Activated B cell treated with CpG ODN at 0.5 μM for 24 hours (primary cell): ENCODE measurements at regions not wholly inside any gene's neighbourhood (a gene's known extent, or its start where the extent isn't known, plus 50 kb on each side); places are given as distances from the start of the nearest gene placed in this dataset.

Experiments used
- ATAC-seq: fragments of 200-7000 bp; cut with Tn5 transposase; one replicate; pipeline ENCODE4 v1.10.0; 2021; ENCODE audit warnings: low read depth, mild to moderate bottlenecking, moderate library complexity
- CTCF ChIA-PET: fragments of 350-600 bp; sonication (Branson Sonifier 250); formaldehyde crosslinking; loops from one replicate; lab custom pipeline; 2021; ENCODE audit warnings: antibody characterized with exemption; lab: Charles Lee
- POLR2A ChIA-PET: fragments of 350-600 bp; sonication (Branson Sonifier 250); formaldehyde crosslinking; loops from one replicate; lab custom pipeline; 2021; ENCODE audit warnings: antibody characterized with exemption; lab: Charles Lee
- DNase-seq: peaks from one replicate; pipeline ENCODE4 v3.0.0; 2022
- H3K27ac Mint-ChIP-seq: one replicate; pipeline ENCODE4 v1.8.0; 2020; ENCODE audit warnings: mixed read lengths
- H3K27me3 Mint-ChIP-seq: one replicate; pipeline ENCODE4 v1.8.0; 2021; ENCODE audit warnings: mixed read lengths
- H3K36me3 Mint-ChIP-seq: one replicate; pipeline ENCODE4 v1.8.0; 2021; ENCODE audit warnings: low read depth, mixed read lengths
- H3K4me1 Mint-ChIP-seq: one replicate; pipeline ENCODE4 v1.8.0; 2021; ENCODE audit warnings: mixed read lengths
- H3K4me3 Mint-ChIP-seq: one replicate; pipeline ENCODE4 v1.8.0; 2020; ENCODE audit warnings: mild to moderate bottlenecking, mixed read lengths
- H3K9me3 Mint-ChIP-seq: one replicate; pipeline ENCODE4 v1.8.0; 2020; ENCODE audit warnings: mixed read lengths
- CTCF ChIP-seq: fragments of 200-600 bp; IDR thresholded peaks from one replicate; pipeline ENCODE4 v1.8.0; 2022; ENCODE audit warnings: antibody characterized with exemption, mild to moderate bottlenecking
- intact Hi-C: fragments of 100-400 bp; cut with micrococcal nuclease; formaldehyde crosslinking; loops from one replicate; pipeline ENCODE4 v1.15.1; 2024

- intact Hi-C loops, result no loop called here
These were observed 151.1 kb upstream of the NT5C1B start for GRCh38 chr2:18740474-18740881.

GRCh38 chr2:18731666-18732065, 142.3 kb upstream of the NT5C1B start:
- Mint-ChIP-seq H3K4me1 (no peaks in the 10 kb centered on the region), H3K9me3 (peaks cover 12% of the 10 kb centered on the region), H3K4me3 (no peak overlapping the region), H3K36me3 (no peaks in the 10 kb centered on the region), H3K27ac (no peak overlapping the region), H3K27me3 (no peaks in the 10 kb centered on the region)
- ChIA-PET CTCF (no interaction called here), POLR2A (no interaction called here)
- DNase-seq (no peak), ATAC-seq (no peak)
- intact Hi-C loops, result no loop called here
- no peak for TF ChIP-seq CTCF

More at GRCh38 chr2:18740474-18740881, 151.1 kb upstream of the NT5C1B start:
- POLR2A ChIA-PET, result no interaction called here
- no peaks in the 10 kb centered on the region for H3K27me3 Mint-ChIP-seq
- no peak overlapping the region for H3K4me3 Mint-ChIP-seq
- no peak for ATAC-seq
- no peaks in the 10 kb centered on the region for H3K36me3 Mint-ChIP-seq
- H3K4me1 Mint-ChIP-seq, result no peaks in the 10 kb centered on the region
- DNase-seq, result no peak
- CTCF ChIA-PET, result no interaction called here
- H3K9me3 Mint-ChIP-seq, result peaks cover 7% of the 10 kb centered on the region
- no peak overlapping the region for H3K27ac Mint-ChIP-seq
- TF ChIP-seq CTCF, result no peak

- H3K27ac Mint-ChIP-seq, result no peak overlapping the region
- TF ChIP-seq CTCF, result no peak
- intact Hi-C loops, result no loop called here
- no peaks in the 10 kb centered on the region for H3K27me3 Mint-ChIP-seq
- DNase-seq (no peak), ATAC-seq (no peak)
- H3K36me3 Mint-ChIP-seq, result no peaks in the 10 kb centered on the region
- ChIA-PET POLR2A (no interaction called here), CTCF (no interaction called here)
- no peaks in the 10 kb centered on the region for H3K9me3 Mint-ChIP-seq
- H3K4me3 Mint-ChIP-seq, result no peak overlapping the region
- no peaks in the 10 kb centered on the region for H3K4me1 Mint-ChIP-seq
These were observed 135.2 kb upstream of the NT5C1B start for GRCh38 chr2:18724371-18725145.

GRCh38 chr2:18723219-18723618, 133.8 kb upstream of the NT5C1B start:
- ATAC-seq, result no peak
- CTCF ChIA-PET, result no interaction called here
- Mint-ChIP-seq H3K4me1 (no peaks in the 10 kb centered on the region), H3K36me3 (no peaks in the 10 kb centered on the region), H3K27ac (no peak overlapping the region), H3K27me3 (no peaks in the 10 kb centered on the region), H3K9me3 (no peaks in the 10 kb centered on the region), H3K4me3 (no peak overlapping the region)
- intact Hi-C loops, result no loop called here
- TF ChIP-seq CTCF, result no peak
- DNase-seq, result no peak
- POLR2A ChIA-PET, result no interaction called here

- Mint-ChIP-seq H3K9me3 (no peaks in the 10 kb centered on the region), H3K4me3 (no peak overlapping the region)
These were observed 132.7 kb upstream of the NT5C1B start for GRCh38 chr2:18722101-18722500.

More at GRCh38 chr2:18722101-18722500, 132.7 kb upstream of the NT5C1B start:
- POLR2A ChIA-PET, result no interaction called here
- ATAC-seq, result no peak
- Mint-ChIP-seq H3K4me1 (no peaks in the 10 kb centered on the region), H3K27ac (no peak overlapping the region), H3K36me3 (no peaks in the 10 kb centered on the region), H3K27me3 (no peaks in the 10 kb centered on the region)
- intact Hi-C loops, result no loop called here
- DNase-seq, result no peak
- TF ChIP-seq CTCF, result no peak
- CTCF ChIA-PET, result no interaction called here
